ENCODE measurements at regions not wholly inside any gene's neighbourhood (a gene's known extent, or its start where the extent isn't known, plus 50 kb on each side); places are given as distances from the start of the nearest gene placed in this dataset.

DNA sequence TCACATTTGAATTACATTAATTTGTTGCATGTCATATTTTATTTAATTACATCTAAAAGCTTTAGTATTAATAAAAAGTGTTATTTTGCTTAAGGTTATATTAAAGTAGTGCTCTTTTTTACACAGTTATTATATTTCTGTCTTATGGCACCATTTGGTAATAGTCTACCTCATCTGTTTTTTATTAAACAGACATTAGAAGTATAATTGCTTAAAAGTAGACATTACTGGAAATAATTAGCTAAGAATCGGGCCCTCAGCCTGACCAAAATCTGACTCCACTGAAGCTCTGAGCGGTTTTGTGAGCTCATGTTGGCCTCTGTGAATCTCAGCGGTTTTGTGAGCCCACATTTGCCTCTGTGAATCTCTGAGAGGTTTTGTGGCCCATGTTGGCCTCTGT is 102.5 kb upstream of the SNTG2 start:
- H3K27me3 ChIP-seq (replicated peaks in 1 of 4; ENCODE audit: control insufficient read depth in 3 of 4, extremely low read depth in 1 of 4, insufficient read depth in 3 of 4, low read length in 3 of 4): no peaks in the 10 kb centered on the region
- H2BK15ac ChIP-seq (ENCODE audit: low read length): no peak overlapping the region
- H2AFZ ChIP-seq (ENCODE audit: low read length): no peak overlapping the region
- H4K20me1 ChIP-seq (replicated peaks in 1 of 2; ENCODE audit: control insufficient read depth in 1 of 2, insufficient read depth in 2 of 2, low read length in 2 of 2): peaks cover 0 to 2% of the 10 kb centered on the region in 2 experiments
- H3K4me3 ChIP-seq (ENCODE audit: extremely low read depth in 1 of 4, insufficient read depth in 2 of 4, low read depth in 3 of 4, low read length in 4 of 4): no peak overlapping the region
- DNase-seq (ENCODE audit: low read depth in 1 of 2, low spot score in 2 of 2) (no peak), FAIRE-seq (no peak)
- H3K36me3 ChIP-seq (ENCODE audit: control insufficient read depth in 2 of 4, insufficient read depth in 4 of 4, low read length in 3 of 4): no peaks in the 10 kb centered on the region
- no peak overlapping the region for H3K4ac ChIP-seq (replicated peaks; ENCODE audit: insufficient read length, low read depth, low read length)
- no peaks in the 10 kb centered on the region for H3K23me2 ChIP-seq (ENCODE audit: low read depth, low read length)
- peaks cover 0 to 3% of the 10 kb centered on the region in 2 experiments; a peak in 1 of 4 replicates for H3K9me3 ChIP-seq (ENCODE audit: insufficient read depth in 2 of 2, low read depth in 1 of 2, low read length in 1 of 2)
- H3K9ac ChIP-seq (replicated peaks in 1 of 4; ENCODE audit: extremely low read depth in 1 of 4, low read depth in 3 of 4, low read length in 3 of 4): no peak overlapping the region
- no peak overlapping the region for H3K56ac ChIP-seq (replicated peaks; ENCODE audit: insufficient read length, low read depth, low read length)
- H2BK12ac ChIP-seq (ENCODE audit: low read depth, low read length): no peak overlapping the region
- H4K91ac ChIP-seq (replicated peaks; ENCODE audit: insufficient read length, low read length): no peak overlapping the region
- ChIA-PET CTCF (ENCODE audit: partially characterized antibody) (interaction anchor here (0.7 to 1.8 kb wide), 4 partner anchors 104 to 293 kb away, joined by 3 to 4 read pairs (median 3); no protein-coding TSS in a partner anchor), POLR2A (ENCODE audit: partially characterized antibody) (no interaction called here)
- H3K27ac ChIP-seq (ENCODE audit: low read depth, low read length): no peak overlapping the region
- H2BK5ac ChIP-seq (ENCODE audit: low read depth, low read length): no peak overlapping the region
- no peak overlapping the region for H3K23ac ChIP-seq (ENCODE audit: insufficient read length)
- WGBS, 2 experiments (ENCODE audit: extremely low coverage in 1 of 2, insufficient coverage in 1 of 2, insufficient read length in 1 of 2, insufficient replicate concordance in 2 of 2, low coverage in 1 of 2, low lambda C conversion rate in 2 of 2, missing lambda C conversion rate in 1 of 2): 87% methylated on average over 3 of the region's 3 CpGs; no CpG with 5 or more reads in 1 of the 2 experiments
- H2BK120ac ChIP-seq (replicated peaks; ENCODE audit: low read depth, low read length): no peak overlapping the region
- no peak overlapping the region for H3K14ac ChIP-seq (ENCODE audit: insufficient read length)
- H3K79me2 ChIP-seq (ENCODE audit: control insufficient read depth in 1 of 2, insufficient read depth in 2 of 2, low read length in 2 of 2): no peaks in the 10 kb centered on the region
- H4K8ac ChIP-seq (ENCODE audit: extremely low read depth, insufficient read depth, low read length): no peak overlapping the region
- H2BK20ac ChIP-seq (ENCODE audit: low read length): no peak overlapping the region
- H4K5ac ChIP-seq (ENCODE audit: insufficient read length, low read depth, low read length): no peak overlapping the region
- H3K4me2 ChIP-seq (ENCODE audit: insufficient read depth in 1 of 2, low read depth in 2 of 2, low read length in 2 of 2): no peak overlapping the region
- H3K18ac ChIP-seq (ENCODE audit: extremely low read depth, low read length): no peak overlapping the region
- H2AK5ac ChIP-seq (ENCODE audit: low read depth, low read length): no peak overlapping the region
- H3K79me1 ChIP-seq (ENCODE audit: low read depth, low read length): no peaks in the 10 kb centered on the region; the same call in 1 of the 2 replicates
- H3K4me1 ChIP-seq (replicated peaks in 1 of 4; ENCODE audit: control insufficient read depth in 3 of 4, insufficient read depth in 4 of 4, low read length in 3 of 4): no peaks in the 10 kb centered on the region
- TF ChIP-seq RBBP5 (IDR thresholded peaks at IDR 0.05; ENCODE audit: borderline replicate concordance, low read depth, low read length): no peak
- no peak for TF ChIP-seq CHD1 (IDR thresholded peaks at IDR 0.05; ENCODE audit: low read depth, low read length)
- no peak for TF ChIP-seq RAD21 (IDR thresholded peaks at IDR 0.05 in 1 of 2, conservative IDR thresholded peaks at IDR 0.05 in 1 of 2; ENCODE audit: low read depth in 2 of 2, low read length in 2 of 2)
- no peak for TF ChIP-seq BCL11A (IDR thresholded peaks at IDR 0.05; ENCODE audit: low read depth in 2 of 2, low read length in 2 of 2)
- no peak for TF ChIP-seq EZH2 (IDR thresholded peaks at IDR 0.05; ENCODE audit: low read depth, low read length, severe bottlenecking)
- TF ChIP-seq FOSL1 (IDR thresholded peaks at IDR 0.05; ENCODE audit: insufficient read depth, low read depth, low read length): no peak
- no peak for TF ChIP-seq CEBPB (IDR thresholded peaks at IDR 0.05; ENCODE audit: low read depth, low read length)
- no peak for TF ChIP-seq EP300 (IDR thresholded peaks at IDR 0.05; ENCODE audit: borderline replicate concordance in 1 of 2, low read depth in 2 of 2, low read length in 2 of 2)
- no peak for TF ChIP-seq CTCF (IDR thresholded peaks at IDR 0.05; ENCODE audit: control extremely low read depth in 1 of 3, insufficient read depth in 1 of 3, low read depth in 1 of 3, low read length in 3 of 3)
- no peak for TF ChIP-seq NRF1 (IDR thresholded peaks at IDR 0.05; ENCODE audit: low read depth, low read length)
- no peak for TF ChIP-seq RFX5 (IDR thresholded peaks at IDR 0.05; ENCODE audit: borderline replicate concordance, low read depth, low read length)
- no peak for TF ChIP-seq YY1 (IDR thresholded peaks at IDR 0.05; ENCODE audit: low read depth, low read length)
